ENCODE measurements at regions not wholly inside any gene's neighbourhood (a gene's known extent, or its start where the extent isn't known, plus 50 kb on each side); places are given as distances from the start of the nearest gene placed in this dataset.

- no peak for DNase-seq (ENCODE audit: low read depth in 4 of 4, low spot score in 3 of 4)
These were observed 198.5 kb downstream of the ADGRG6 start for GRCh38 chr6:142500250-142500786.

GRCh38 chr6:142501795-142502194 is 200.0 kb downstream of the ADGRG6 start:
- DNase-seq (ENCODE audit: low read depth in 4 of 4, low spot score in 3 of 4) = no peak

- no peak for DNase-seq (ENCODE audit: low read depth in 4 of 4, low spot score in 3 of 4)
These were observed 205.3 kb downstream of the ADGRG6 start for GRCh38 chr6:142507065-142507464.

- DNase-seq (ENCODE audit: low read depth in 4 of 4, low spot score in 3 of 4) = no peak
These were observed 208.4 kb downstream of the ADGRG6 start for GRCh38 chr6:142510211-142510610.

GRCh38 chr6:142518126-142518525 is 216.3 kb downstream of the ADGRG6 start:
- DNase-seq (ENCODE audit: low read depth in 4 of 4, low spot score in 3 of 4) = no peak

- DNase-seq (ENCODE audit: low read depth in 4 of 4, low spot score in 3 of 4) = no peak
These were observed 217.0 kb downstream of the ADGRG6 start for GRCh38 chr6:142518761-142519160.

GRCh38 chr6:142521791-142522190 is 220.0 kb downstream of the ADGRG6 start:
- no peak for DNase-seq (ENCODE audit: low read depth in 4 of 4, low spot score in 3 of 4)

- no peak for DNase-seq (ENCODE audit: low read depth in 4 of 4, low spot score in 3 of 4)
These were observed 221.9 kb downstream of the ADGRG6 start for GRCh38 chr6:142523515-142524375.

- no peak for DNase-seq (ENCODE audit: low read depth in 4 of 4, low spot score in 3 of 4)
These were observed 228.8 kb downstream of the ADGRG6 start for GRCh38 chr6:142530566-142530965.

- DNase-seq (ENCODE audit: low read depth in 4 of 4, low spot score in 3 of 4) = no peak
These were observed 229.9 kb downstream of the ADGRG6 start for GRCh38 chr6:142531727-142532126.

GRCh38 chr6:142534076-142534475 is 232.3 kb downstream of the ADGRG6 start:
- DNase-seq (ENCODE audit: low read depth in 4 of 4, low spot score in 3 of 4) = no peak

- DNase-seq (ENCODE audit: low read depth in 4 of 4, low spot score in 3 of 4) = no peak
These were observed 232.7 kb downstream of the ADGRG6 start for GRCh38 chr6:142534484-142534883.

GRCh38 chr6:142537612-142538478 is 236.0 kb downstream of the ADGRG6 start:
- DNase-seq (ENCODE audit: low read depth in 4 of 4, low spot score in 3 of 4) = no peak

- DNase-seq (ENCODE audit: low read depth in 4 of 4, low spot score in 3 of 4) = no peak
These were observed 241.0 kb downstream of the ADGRG6 start for GRCh38 chr6:142542704-142543233.

- DNase-seq (ENCODE audit: low read depth in 4 of 4, low spot score in 3 of 4) = no peak
These were observed 241.8 kb downstream of the ADGRG6 start for GRCh38 chr6:142543606-142544005.

- DNase-seq (ENCODE audit: low read depth in 4 of 4, low spot score in 3 of 4) = no peak
These were observed 242.5 kb downstream of the ADGRG6 start for GRCh38 chr6:142544199-142544838.

- DNase-seq (ENCODE audit: low read depth in 4 of 4, low spot score in 3 of 4) = no peak
These were observed 243.3 kb downstream of the ADGRG6 start for GRCh38 chr6:142545147-142545546.

- no peak for DNase-seq (ENCODE audit: low read depth in 4 of 4, low spot score in 3 of 4)
These were observed 246.8 kb downstream of the ADGRG6 start for GRCh38 chr6:142548566-142548965.

GRCh38 chr6:142550310-142551063 is 248.7 kb downstream of the ADGRG6 start:
- DNase-seq (ENCODE audit: low read depth in 4 of 4, low spot score in 3 of 4) = no peak

- DNase-seq (ENCODE audit: low read depth in 4 of 4, low spot score in 3 of 4) = no peak
These were observed 249.5 kb downstream of the ADGRG6 start for GRCh38 chr6:142551274-142551811.
